ENCODE measurements at regions not wholly inside any gene's neighbourhood (a gene's known extent, or its start where the extent isn't known, plus 50 kb on each side); places are given as distances from the start of the nearest gene placed in this dataset.
A peak's percentile ranks its signal among the peaks of the same experiment; 100 is the strongest.

DNA sequence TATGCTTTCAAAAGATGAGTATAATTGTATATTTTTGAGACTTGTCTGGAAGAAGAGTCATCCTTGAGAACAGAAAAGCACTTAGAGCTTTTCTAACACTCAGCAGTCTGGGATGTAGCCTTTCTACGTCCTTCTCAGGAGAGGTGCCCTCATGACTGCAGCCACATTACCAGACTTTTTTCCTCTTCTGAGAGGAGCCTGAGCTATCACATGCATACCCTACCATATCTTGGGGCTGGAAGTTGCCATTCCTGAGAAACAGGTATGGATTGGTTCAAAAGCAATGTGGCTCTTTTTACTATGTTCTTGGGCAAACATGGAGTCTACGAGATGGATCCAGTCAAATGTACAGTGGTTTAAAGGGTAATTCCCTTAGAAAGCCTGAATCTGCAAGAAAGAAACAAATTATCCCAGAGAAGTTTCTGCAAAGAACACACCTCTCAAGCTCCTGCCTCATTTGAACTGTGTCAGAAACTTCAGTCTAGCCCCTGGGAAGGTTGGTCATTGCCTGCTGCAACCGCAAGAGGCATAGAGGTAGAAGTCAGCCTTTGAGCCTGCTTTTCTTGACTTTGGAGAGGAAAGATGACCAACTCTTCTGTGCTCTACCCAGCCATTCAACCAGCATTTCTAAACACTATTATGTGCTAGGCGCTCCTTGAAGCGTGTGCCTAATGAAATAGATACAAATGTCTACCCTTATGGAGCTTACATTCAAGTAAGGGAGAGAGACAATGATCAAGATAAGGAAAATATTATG, 401.9 kb upstream of the ACTBL2 start:
- Histone ChIP-seq H3K4me3 (ENCODE audit: insufficient read depth, low read depth, low read length) (no peak overlapping the region), H3K9ac (ENCODE audit: low read length) (no peak overlapping the region), H3K36me3 (ENCODE audit: insufficient read depth, low read length) (no peaks in the 10 kb centered on the region), H3K27ac (ENCODE audit: low read depth, low read length) (no peak overlapping the region), H3K27me3 (ENCODE audit: insufficient read depth, low read length) (no peaks in the 10 kb centered on the region), H2AFZ (ENCODE audit: low read depth, low read length) (no peak overlapping the region), H3K4me2 (ENCODE audit: low read length) (no peak overlapping the region), H4K20me1 (ENCODE audit: insufficient read depth, low read length) (no peaks in the 10 kb centered on the region), H3K79me2 (ENCODE audit: insufficient read depth, low read length) (no peaks in the 10 kb centered on the region), H3K4me1 (ENCODE audit: insufficient read depth, low read length) (peaks cover 16% of the 10 kb centered on the region), H3K9me3 (ENCODE audit: insufficient read depth, low read depth, low read length) (no peaks in the 10 kb centered on the region)
- H3K27ac Mint-ChIP-seq (ENCODE audit: unreplicated experiment), result no peak overlapping the region
- no peaks in the 10 kb centered on the region for H3K9me3 Mint-ChIP-seq (ENCODE audit: unreplicated experiment)
- TF ChIP-seq EZH2 (IDR thresholded peaks at IDR 0.05; ENCODE audit: insufficient read depth, low read length), result no peak
- TF ChIP-seq, protein P1, sequence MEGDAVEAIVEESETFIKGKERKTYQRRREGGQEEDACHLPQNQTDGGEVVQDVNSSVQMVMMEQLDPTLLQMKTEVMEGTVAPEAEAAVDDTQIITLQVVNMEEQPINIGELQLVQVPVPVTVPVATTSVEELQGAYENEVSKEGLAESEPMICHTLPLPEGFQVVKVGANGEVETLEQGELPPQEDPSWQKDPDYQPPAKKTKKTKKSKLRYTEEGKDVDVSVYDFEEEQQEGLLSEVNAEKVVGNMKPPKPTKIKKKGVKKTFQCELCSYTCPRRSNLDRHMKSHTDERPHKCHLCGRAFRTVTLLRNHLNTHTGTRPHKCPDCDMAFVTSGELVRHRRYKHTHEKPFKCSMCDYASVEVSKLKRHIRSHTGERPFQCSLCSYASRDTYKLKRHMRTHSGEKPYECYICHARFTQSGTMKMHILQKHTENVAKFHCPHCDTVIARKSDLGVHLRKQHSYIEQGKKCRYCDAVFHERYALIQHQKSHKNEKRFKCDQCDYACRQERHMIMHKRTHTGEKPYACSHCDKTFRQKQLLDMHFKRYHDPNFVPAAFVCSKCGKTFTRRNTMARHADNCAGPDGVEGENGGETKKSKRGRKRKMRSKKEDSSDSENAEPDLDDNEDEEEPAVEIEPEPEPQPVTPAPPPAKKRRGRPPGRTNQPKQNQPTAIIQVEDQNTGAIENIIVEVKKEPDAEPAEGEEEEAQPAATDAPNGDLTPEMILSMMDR (IDR thresholded peaks at IDR 0.05; ENCODE audit: insufficient read depth, low read depth, low read length), result no peak
- H3K4me1 Mint-ChIP-seq (ENCODE audit: low read depth, unreplicated experiment), result peaks cover 16% of the 10 kb centered on the region
- H3K36me3 Mint-ChIP-seq (ENCODE audit: low read depth, unreplicated experiment), result no peaks in the 10 kb centered on the region
- FAIRE-seq, result no peak
- H3K4me3 Mint-ChIP-seq (ENCODE audit: unreplicated experiment), result no peak overlapping the region
- DNase-seq (ENCODE audit: low read depth), result no peak
- H3K27me3 Mint-ChIP-seq (ENCODE audit: low read depth, unreplicated experiment), result peaks cover 1% of the 10 kb centered on the region

DNA sequence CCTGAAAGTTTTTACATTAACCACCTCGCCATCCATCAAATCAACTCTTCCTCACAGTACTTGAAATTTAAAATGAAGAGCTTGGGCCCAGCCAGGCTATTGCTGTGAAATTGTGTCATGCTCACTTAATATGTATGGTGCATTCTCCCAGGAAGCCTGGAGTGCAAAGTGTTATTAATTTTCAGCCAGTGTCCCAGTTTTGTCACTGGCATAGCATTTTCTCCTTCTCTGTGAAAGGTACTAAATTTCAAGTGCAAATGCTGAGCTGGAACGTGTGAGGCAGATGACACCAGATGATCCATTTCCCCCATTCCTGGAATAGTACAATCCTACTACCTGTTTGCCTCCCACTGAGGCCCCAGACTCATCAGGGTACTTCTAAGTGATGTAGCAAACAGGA, 397.6 kb upstream of the ACTBL2 start:
- no peak for DNase-seq (ENCODE audit: low read depth)
- no peaks in the 10 kb centered on the region for H3K79me2 ChIP-seq (ENCODE audit: insufficient read depth, low read length)
- no peaks in the 10 kb centered on the region for H3K9me3 Mint-ChIP-seq (ENCODE audit: unreplicated experiment)
- no peak overlapping the region for H2AFZ ChIP-seq (ENCODE audit: low read depth, low read length)
- peaks cover 6% of the 10 kb centered on the region for H3K4me1 Mint-ChIP-seq (ENCODE audit: low read depth, unreplicated experiment)
- no peaks in the 10 kb centered on the region for H4K20me1 ChIP-seq (ENCODE audit: insufficient read depth, low read length)
- no peaks in the 10 kb centered on the region for H3K36me3 Mint-ChIP-seq (ENCODE audit: low read depth, unreplicated experiment)
- H3K36me3 ChIP-seq (ENCODE audit: insufficient read depth, low read length), result no peaks in the 10 kb centered on the region
- peaks cover 1% of the 10 kb centered on the region for H3K27me3 Mint-ChIP-seq (ENCODE audit: low read depth, unreplicated experiment)
- H3K27ac Mint-ChIP-seq (ENCODE audit: unreplicated experiment), result no peak overlapping the region
- no peak overlapping the region for H3K4me2 ChIP-seq (ENCODE audit: low read length)
- no peaks in the 10 kb centered on the region for H3K27me3 ChIP-seq (ENCODE audit: insufficient read depth, low read length)
- H3K4me3 ChIP-seq (ENCODE audit: insufficient read depth, low read depth, low read length), result no peak overlapping the region
- H3K4me1 ChIP-seq (ENCODE audit: insufficient read depth, low read length), result no peaks in the 10 kb centered on the region
- H3K27ac ChIP-seq (ENCODE audit: low read depth, low read length), result no peak overlapping the region
- H3K4me3 Mint-ChIP-seq (ENCODE audit: unreplicated experiment), result no peak overlapping the region
- H3K9me3 ChIP-seq (ENCODE audit: insufficient read depth, low read depth, low read length), result no peaks in the 10 kb centered on the region
- H3K9ac ChIP-seq (ENCODE audit: low read length), result no peak overlapping the region
- TF ChIP-seq EZH2 (IDR thresholded peaks at IDR 0.05; ENCODE audit: insufficient read depth, low read length), result no peak
- TF ChIP-seq, protein P1 (IDR thresholded peaks at IDR 0.05; ENCODE audit: insufficient read depth, low read depth, low read length), result no peak
- FAIRE-seq, result no peak

DNA sequence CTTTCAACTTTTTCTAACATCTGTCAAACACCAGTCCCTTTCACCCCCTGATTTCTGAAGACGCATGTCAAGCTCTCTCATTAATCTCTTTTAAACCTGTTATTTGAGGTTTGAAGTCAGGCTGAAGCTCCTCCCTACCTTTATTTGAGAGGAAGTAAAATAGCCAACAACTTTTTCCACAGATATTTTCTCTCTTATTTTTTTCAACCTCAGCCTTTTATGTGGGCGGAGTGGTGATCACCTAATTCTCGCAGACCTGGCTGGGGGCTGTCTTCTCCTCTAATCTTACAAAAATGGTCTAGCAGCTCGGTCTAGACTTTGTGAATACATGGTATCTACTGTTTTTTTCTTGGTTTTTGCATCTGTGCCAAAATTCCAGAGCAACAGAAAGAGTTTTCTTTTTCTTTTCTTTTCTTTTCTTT, 395.7 kb upstream of the ACTBL2 start:
- Histone ChIP-seq H3K4me2 (ENCODE audit: low read length) (peak overlapping the region; percentile 3), H2AFZ (ENCODE audit: low read depth, low read length) (no peak overlapping the region), H4K20me1 (ENCODE audit: insufficient read depth, low read length) (no peaks in the 10 kb centered on the region), H3K4me1 (ENCODE audit: insufficient read depth, low read length) (no peaks in the 10 kb centered on the region), H3K4me3 (ENCODE audit: insufficient read depth, low read depth, low read length) (no peak overlapping the region), H3K9me3 (ENCODE audit: insufficient read depth, low read depth, low read length) (no peaks in the 10 kb centered on the region), H3K27me3 (ENCODE audit: insufficient read depth, low read length) (no peaks in the 10 kb centered on the region), H3K36me3 (ENCODE audit: insufficient read depth, low read length) (no peaks in the 10 kb centered on the region), H3K9ac (ENCODE audit: low read length) (no peak overlapping the region), H3K79me2 (ENCODE audit: insufficient read depth, low read length) (no peaks in the 10 kb centered on the region), H3K27ac (ENCODE audit: low read depth, low read length) (no peak overlapping the region)
- TF ChIP-seq, protein P1 (IDR thresholded peaks at IDR 0.05; ENCODE audit: insufficient read depth, low read depth, low read length), result no peak
- Mint-ChIP-seq H3K4me3 (ENCODE audit: unreplicated experiment) (no peak overlapping the region), H3K4me1 (ENCODE audit: low read depth, unreplicated experiment) (peaks cover 6% of the 10 kb centered on the region), H3K9me3 (ENCODE audit: unreplicated experiment) (no peaks in the 10 kb centered on the region), H3K27ac (ENCODE audit: unreplicated experiment) (peak overlapping the region; percentile 20), H3K27me3 (ENCODE audit: low read depth, unreplicated experiment) (peaks cover 1% of the 10 kb centered on the region), H3K36me3 (ENCODE audit: low read depth, unreplicated experiment) (no peaks in the 10 kb centered on the region)
- FAIRE-seq (no peak), DNase-seq (ENCODE audit: low read depth) (peak; percentile 43)
